Middle frontal gyrus (tissue), 1 donor: ENCODE measurements at regions not wholly inside any gene's neighbourhood (a gene's known extent, or its start where the extent isn't known, plus 50 kb on each side); places are given as distances from the start of the nearest gene placed in this dataset.

ENCODE experiments used
- DNase-seq: peaks from one replicate; pipeline ENCODE4 v3.0.0-alpha.2; 2015; ENCODE audit warnings: low spot score; ENCODE audit errors: extremely low spot score

DNA sequence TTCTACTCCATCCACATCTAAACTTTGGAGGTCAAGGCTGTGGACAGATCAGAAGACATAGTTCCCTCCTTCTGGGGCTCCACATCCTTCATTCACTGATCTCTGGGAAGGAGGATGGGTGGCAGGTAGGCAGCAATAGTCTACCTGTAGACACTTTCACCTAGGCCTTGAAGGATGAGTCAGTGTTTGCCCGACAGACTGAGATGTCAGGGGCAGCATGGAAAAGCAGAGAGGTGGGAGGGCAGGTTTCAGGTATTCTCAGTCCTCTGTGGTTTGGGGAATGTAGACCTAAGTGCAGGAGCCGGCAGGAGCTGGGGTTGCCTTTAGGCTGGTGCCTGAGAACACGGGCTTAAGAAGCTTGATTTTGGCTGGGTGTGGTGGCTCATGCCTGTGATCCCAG, 171.9 kb upstream of the ZNF267 start:
- no peak for DNase-seq

DNA sequence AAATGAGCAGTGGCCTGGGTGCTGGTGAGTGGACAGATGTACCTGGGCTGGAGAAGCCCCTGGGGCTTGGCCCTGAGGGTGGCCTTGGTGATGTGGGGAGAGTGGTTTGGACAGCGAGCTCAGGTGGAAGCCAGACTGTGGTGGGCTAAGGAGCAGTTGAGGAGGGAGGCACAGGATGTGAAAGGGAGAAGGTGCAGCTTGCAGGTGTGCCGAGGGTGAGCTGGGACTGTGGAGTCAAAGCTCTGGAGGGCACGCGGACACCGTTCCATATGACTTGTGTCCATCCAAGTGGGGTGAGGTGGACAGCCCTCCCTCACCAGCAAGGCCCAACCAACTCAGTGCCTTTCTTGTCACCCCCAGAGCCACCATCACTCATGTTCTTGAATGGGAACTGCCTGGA, 170.8 kb upstream of the ZNF267 start:
- DNase-seq: no peak

DNA sequence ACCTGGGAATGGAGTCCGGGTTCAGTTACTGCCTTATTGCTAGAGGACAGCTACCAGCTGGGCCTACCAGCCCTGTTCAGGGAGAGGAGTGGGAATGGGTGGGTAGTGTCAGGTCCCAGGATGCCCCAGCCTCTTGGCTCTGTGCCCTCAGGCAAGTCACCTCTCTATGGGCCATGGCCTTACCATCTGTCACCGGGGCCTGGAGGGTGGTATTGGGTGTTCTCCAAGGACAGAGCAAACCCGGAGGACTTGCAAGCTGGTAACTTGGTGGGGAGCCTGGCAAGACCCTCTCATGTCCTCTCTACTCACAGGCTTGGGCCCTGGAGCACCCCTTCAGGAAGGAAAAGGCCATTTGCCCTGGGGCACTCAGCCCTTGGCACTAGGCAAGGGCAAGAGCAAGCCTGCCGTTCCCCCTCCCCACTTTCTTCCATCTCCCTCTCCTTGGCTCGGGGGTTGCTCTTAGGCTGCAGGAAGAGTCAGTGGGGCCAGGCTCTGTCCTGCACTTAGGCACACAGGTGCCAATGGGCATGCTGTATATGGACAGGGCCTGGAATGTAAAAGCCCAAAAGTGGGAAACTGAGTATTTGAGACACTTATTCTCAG, 170.0 kb upstream of the ZNF267 start:
- DNase-seq: no peak

- DNase-seq: no peak
These were observed 169.5 kb upstream of the ZNF267 start for GRCh38 chr16:31704138-31704537.

GRCh38 chr16:31705371-31705770, 168.2 kb upstream of the ZNF267 start:
- DNase-seq: no peak

- no peak for DNase-seq
These were observed 167.3 kb upstream of the ZNF267 start for GRCh38 chr16:31706318-31706717.

GRCh38 chr16:31706925-31707324, 166.7 kb upstream of the ZNF267 start:
- DNase-seq: no peak

DNA sequence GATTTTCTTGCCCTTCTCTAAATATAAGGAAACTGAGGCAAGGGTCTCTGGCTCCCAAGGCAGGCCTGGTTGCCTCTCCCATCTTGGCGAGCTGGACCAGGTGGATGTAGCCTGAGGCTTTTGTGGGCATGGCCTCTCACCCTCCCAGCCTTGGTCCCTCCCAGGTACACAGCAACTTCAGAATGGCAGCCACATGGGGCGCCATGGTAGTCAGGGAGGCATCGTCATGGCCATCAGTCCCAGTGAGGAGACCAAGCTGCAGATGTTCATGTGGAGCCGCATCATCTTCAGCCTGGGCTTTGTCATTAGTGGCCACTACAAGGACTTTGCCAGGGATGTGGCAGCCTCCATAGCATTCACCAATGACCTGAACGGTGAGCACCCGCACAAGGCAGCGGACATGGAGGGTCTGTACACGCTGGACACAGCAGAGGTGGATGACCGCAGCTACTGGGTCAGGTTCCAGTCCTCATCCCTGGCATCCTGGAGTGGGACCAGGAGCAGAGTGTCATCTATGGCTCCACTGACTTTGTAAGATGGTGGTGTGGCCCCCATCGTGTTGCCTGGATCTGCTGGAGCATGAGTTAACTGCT, 165.8 kb upstream of the ZNF267 start:
- DNase-seq: no peak

- no peak for DNase-seq
These were observed 165.3 kb upstream of the ZNF267 start for GRCh38 chr16:31708348-31708747.

DNA sequence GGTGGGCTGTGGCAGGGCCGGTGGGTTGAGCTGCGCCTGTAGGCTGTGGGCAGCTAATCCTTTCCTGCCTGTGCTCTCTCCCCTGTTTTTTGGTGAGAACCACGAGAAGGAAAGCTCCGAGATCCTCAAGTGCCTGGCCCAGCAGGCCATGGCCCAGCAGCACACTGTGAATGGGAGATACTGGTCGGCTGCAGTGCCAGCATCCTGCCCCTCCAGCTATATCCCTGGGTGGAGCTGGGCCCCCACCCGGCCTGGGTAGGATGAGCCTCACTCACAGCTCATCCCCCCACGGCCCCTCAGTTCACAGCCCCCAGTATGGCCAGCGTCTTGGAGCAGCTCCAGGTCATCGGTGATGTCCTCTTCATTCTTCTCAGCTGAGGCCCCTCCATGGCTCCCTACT, 164.4 kb upstream of the ZNF267 start:
- DNase-seq: no peak

- DNase-seq: no peak
These were observed 163.5 kb upstream of the ZNF267 start for GRCh38 chr16:31710134-31710533.

GRCh38 chr16:31710880-31711279, 162.7 kb upstream of the ZNF267 start:
- DNase-seq: no peak

- DNase-seq: no peak
These were observed 162.2 kb upstream of the ZNF267 start for GRCh38 chr16:31711344-31711845.

- no peak for DNase-seq
These were observed 161.5 kb upstream of the ZNF267 start for GRCh38 chr16:31712064-31712540.

GRCh38 chr16:31713071-31713944, 160.3 kb upstream of the ZNF267 start:
- DNase-seq: peak; percentile 89

GRCh38 chr16:31713945-31714902, 159.4 kb upstream of the ZNF267 start:
- DNase-seq: no peak

GRCh38 chr16:31714903-31715504, 158.6 kb upstream of the ZNF267 start:
- no peak for DNase-seq

GRCh38 chr16:31715915-31716314, 157.7 kb upstream of the ZNF267 start:
- no peak for DNase-seq

- DNase-seq: no peak
These were observed 154.6 kb upstream of the ZNF267 start for GRCh38 chr16:31718998-31719397.

- DNase-seq: no peak
These were observed 146.1 kb upstream of the ZNF267 start for GRCh38 chr16:31727553-31727952.

DNA sequence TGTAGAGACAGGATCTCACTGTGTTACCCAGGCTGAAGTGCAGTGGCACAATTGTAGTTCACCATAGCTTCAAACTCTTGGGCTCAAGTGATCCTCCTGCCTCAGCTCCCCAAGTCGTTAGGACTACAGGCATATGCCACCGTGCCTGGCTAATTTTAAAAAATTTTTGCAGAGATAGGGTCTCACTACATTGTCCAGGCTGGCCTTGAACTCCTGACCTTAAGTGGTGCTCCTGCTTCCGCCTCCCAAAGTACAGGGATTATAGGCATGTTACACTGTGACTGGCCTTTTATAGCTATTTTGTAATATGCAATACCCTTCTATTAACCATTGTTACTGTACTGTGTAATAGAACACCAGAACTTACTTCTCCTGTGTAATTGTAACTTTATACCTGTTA, 139.3 kb upstream of the ZNF267 start:
- no peak for DNase-seq
